HCT116 (cell line): ENCODE measurements at regions not wholly inside any gene's neighbourhood (a gene's known extent, or its start where the extent isn't known, plus 50 kb on each side); places are given as distances from the start of the nearest gene placed in this dataset.

Experiments used
- ATAC-seq: fragments of 200-7000 bp; cut with Tn5 transposase; 2 replicates; pipeline ENCODE4 v1.9.1; 2020; ENCODE audit warnings: mild to moderate bottlenecking, moderate library complexity
- BruUV-seq: library from RNA; stranded (reverse); fragments of 400-500 nt; replicated peaks from 2 replicates; lab custom pipeline; 2021; lab: Mats Ljungman, UMichigan
- CTCF ChIA-PET: fragments of 300-600 bp; sonication (Branson Sonifier 250); formaldehyde crosslinking; loops from one replicate; lab custom pipeline; 2021; ENCODE audit warnings: antibody characterized with exemption; lab: Charles Lee
- POLR2A ChIA-PET: fragments of 300-600, 350-600 bp; sonication (Branson Sonifier 250); formaldehyde crosslinking; loops from one replicate; lab custom pipeline; 2021; ENCODE audit warnings: antibody characterized with exemption; lab: Charles Lee
- RAD21 ChIA-PET, 2 experiments: fragments of 300-600 bp; sonication (Branson Sonifier 250); formaldehyde crosslinking; loops; one replicate each; lab custom pipeline; 2023; ENCODE audit warnings: low total read pairs in 2 of 2; ENCODE audit not compliant: uncharacterized antibody in 2 of 2, unreplicated experiment in 2 of 2, low non-redundant PET in 1 of 2; lab: Charles Lee
- DNase-seq: peaks from one replicate; pipeline ENCODE4 v3.0.0-alpha.2; 2010; ENCODE audit warnings: low read depth, low spot score
- H2AFZ ChIP-seq: fragments of 200-600 bp; shearing (Covaris generic), sonication (generic); 2 replicates; pipeline ENCODE4 v1.6.1; 2017; ENCODE audit warnings: low read depth, mixed run types, mixed read lengths, antibody characterized with exemption, low read length; ENCODE audit not compliant: poor library complexity, severe bottlenecking
- H3K27ac ChIP-seq: 2 replicates; pipeline ENCODE4 v1.5.1; 2012; ENCODE audit warnings: low read depth, low read length
- H3K27me3 ChIP-seq: fragments of 200-600 bp; sonication (generic); 2 replicates; pipeline ENCODE4 v1.6.1; 2016; ENCODE audit warnings: mixed run types, low read length, mixed read lengths; ENCODE audit not compliant: insufficient read depth
- H3K36me3 ChIP-seq, 2 experiments: fragments of 200-500 bp in 1 of 2; fragments of 200-600 bp in 1 of 2; sonication (Bioruptor generic) in 1 of 2; sonication (generic) in 1 of 2; 2 replicates each; pipeline versions ENCODE4 v1.5.1 to v1.6.1; 2014 to 2016; ENCODE audit warnings: low read length in 2 of 2, inconsistent platforms in 1 of 2, mixed read lengths in 1 of 2, mixed run types in 1 of 2; ENCODE audit not compliant: insufficient read depth in 2 of 2, control insufficient read depth in 1 of 2
- H3K4me1 ChIP-seq, 2 experiments: fragments of 200-600 bp in 1 of 2; sonication (generic) in 1 of 2; 2 replicates each; pipeline versions ENCODE4 v1.5.1 to v1.6.1; 2012 to 2017; ENCODE audit warnings: low read length in 2 of 2, inconsistent platforms in 1 of 2, mild to moderate bottlenecking in 1 of 2, mixed read lengths in 1 of 2, mixed run types in 1 of 2, moderate library complexity in 1 of 2; ENCODE audit not compliant: insufficient read depth in 2 of 2, control insufficient read depth in 1 of 2
- H3K4me2 ChIP-seq: fragments of 200-600 bp; sonication (generic); 2 replicates; pipeline ENCODE4 v1.6.1; 2017; ENCODE audit warnings: mixed run types, low read length, mixed read lengths
- H3K4me3 ChIP-seq, 2 experiments: fragments of 200-600 bp in 1 of 2; sonication (generic) in 1 of 2; replicated peaks in 1 of 2; 2 replicates each; pipeline ENCODE4 v1.5.1; 2011 to 2016; ENCODE audit warnings: low read length in 2 of 2, control low read depth in 1 of 2, low read depth in 1 of 2, mild to moderate bottlenecking in 1 of 2, mixed read lengths in 1 of 2, mixed run types in 1 of 2
- H3K79me2 ChIP-seq: fragments of 200-600 bp; sonication (generic); 2 replicates; pipeline ENCODE4 v1.6.1; 2017; ENCODE audit warnings: mild to moderate bottlenecking, mixed run types, low read length, moderate library complexity, mixed read lengths; ENCODE audit not compliant: insufficient read depth
- H3K9ac ChIP-seq: fragments of 200-600 bp; sonication (generic); 2 replicates; pipeline ENCODE4 v1.6.1; 2016; ENCODE audit warnings: low read length, mixed read lengths
- H3K9me2 ChIP-seq: fragments of 200-600 bp; sonication (generic), shearing (Covaris generic); 2 replicates; pipeline ENCODE4 v1.6.1; 2017; ENCODE audit warnings: mixed run types, mild to moderate bottlenecking, moderate library complexity; ENCODE audit not compliant: insufficient read depth
- H3K9me3 ChIP-seq, 2 experiments: fragments of 200-500 bp in 1 of 2; fragments of 200-600 bp in 1 of 2; sonication (Bioruptor generic) in 1 of 2; sonication (generic) in 1 of 2; 2 replicates each; pipeline ENCODE4 v1.6.1; 2014 to 2017; ENCODE audit warnings: low read length in 2 of 2, mixed read lengths in 2 of 2, inconsistent platforms in 1 of 2, low read depth in 1 of 2, mild to moderate bottlenecking in 1 of 2, mixed run types in 1 of 2, moderate library complexity in 1 of 2; ENCODE audit not compliant: control insufficient read depth in 1 of 2, insufficient read depth in 1 of 2
- H4K20me1 ChIP-seq: fragments of 200-600 bp; sonication (generic), shearing (Covaris generic); 2 replicates; pipeline ENCODE4 v1.6.1; 2017; ENCODE audit warnings: mixed run types, mild to moderate bottlenecking, moderate library complexity; ENCODE audit not compliant: insufficient read depth
- CEBPB ChIP-seq: IDR thresholded peaks from 2 replicates; pipeline ENCODE4 v1.6.1; 2012; ENCODE audit warnings: low read depth
- EGR1 ChIP-seq: IDR thresholded peaks from 2 replicates; pipeline ENCODE4 v1.6.1; 2012; ENCODE audit warnings: low read depth
- ELF1 ChIP-seq: IDR thresholded peaks from 2 replicates; pipeline ENCODE4 v1.6.1; 2012; ENCODE audit warnings: low read depth, borderline replicate concordance
- EZH2 ChIP-seq: fragments of 200-600 bp; sonication (generic); IDR thresholded peaks from 2 replicates; pipeline ENCODE4 v1.6.1; 2017; ENCODE audit warnings: antibody characterized with exemption, mixed run types
- EZH2phosphoT487 ChIP-seq: fragments of 200-600 bp; IDR thresholded peaks from 2 replicates; pipeline ENCODE4 v1.6.1; 2018; ENCODE audit warnings: antibody characterized with exemption, borderline replicate concordance
- FOSL1 ChIP-seq: IDR thresholded peaks from 2 replicates; pipeline ENCODE4 v1.6.1; 2012; ENCODE audit warnings: low read depth
- JUND ChIP-seq: IDR thresholded peaks from 2 replicates; pipeline ENCODE4 v1.6.1; 2012
- POLR2AphosphoS5 ChIP-seq: IDR thresholded peaks from 2 replicates; pipeline ENCODE4 v1.6.1; 2011; ENCODE audit warnings: mild to moderate bottlenecking, low read depth, low read length, moderate library complexity
- RAD21 ChIP-seq: IDR thresholded peaks from 2 replicates; pipeline ENCODE4 v1.6.1; 2012; ENCODE audit warnings: low read depth, mild to moderate bottlenecking
- REST ChIP-seq: IDR thresholded peaks from 2 replicates; pipeline ENCODE4 v1.6.1; 2012; ENCODE audit warnings: low read depth
- SP1 ChIP-seq: IDR thresholded peaks from 2 replicates; pipeline ENCODE4 v1.6.1; 2012; ENCODE audit warnings: low read depth
- SRF ChIP-seq: IDR thresholded peaks from 2 replicates; pipeline ENCODE4 v1.6.1; 2012; ENCODE audit warnings: low read depth
- TCF7L2 ChIP-seq: IDR thresholded peaks from 2 replicates; pipeline ENCODE4 v1.7.0; 2011; ENCODE audit warnings: borderline replicate concordance, inconsistent platforms; ENCODE audit not compliant: insufficient read depth, insufficient read length; ENCODE audit errors: extremely low read depth
- YY1 ChIP-seq: IDR thresholded peaks from 2 replicates; pipeline ENCODE4 v1.6.1; 2011; ENCODE audit warnings: low read length, low read depth, moderate library complexity, mild to moderate bottlenecking; ENCODE audit not compliant: insufficient replicate concordance; ENCODE audit errors: extremely low read depth
- ZBTB33 ChIP-seq: IDR thresholded peaks from 2 replicates; pipeline ENCODE4 v1.6.1; 2011; ENCODE audit warnings: mild to moderate bottlenecking, low read length, moderate library complexity; ENCODE audit not compliant: insufficient replicate concordance; ENCODE audit errors: extremely low read depth
- ZFX ChIP-seq: fragments of 450-650 bp; IDR thresholded peaks from 2 replicates; pipeline ENCODE4 v1.6.1; 2017
- ZNF274 ChIP-seq: fragments of 200-500 bp; sonication (Bioruptor generic); IDR thresholded peaks from 2 replicates; pipeline ENCODE4 v1.6.1; 2014; ENCODE audit warnings: mild to moderate bottlenecking, low read depth, low read length, inconsistent platforms
- intact Hi-C: fragments of 100-400 bp; cut with micrococcal nuclease; formaldehyde crosslinking; loops from 2 replicates; pipeline ENCODE4 v1.10.0; 2022
- TF ChIP-seq, protein P1 (sequence below): IDR thresholded peaks from 2 replicates; pipeline ENCODE4 v1.6.1; 2012
- TF ChIP-seq, protein P2 (sequence below): IDR thresholded peaks from 2 replicates; pipeline ENCODE4 v1.6.1; 2012

- H3K27ac ChIP-seq = no peak overlapping the region
- ChIA-PET CTCF (no interaction called here), RAD21 (no interaction called here), POLR2A (no interaction called here)
- H3K27me3 ChIP-seq = no peaks in the 10 kb centered on the region
- H2AFZ ChIP-seq = no peak overlapping the region
- TF ChIP-seq SRF (no peak), TCF7L2 (no peak), SP1 (no peak), EZH2phosphoT487 (no peak), YY1 (no peak), POLR2AphosphoS5 (no peak), ZFX (no peak), ELF1 (no peak), FOSL1 (no peak), EGR1 (no peak), ZNF274 (no peak), EZH2 (no peak), REST (no peak), ZBTB33 (no peak), CEBPB (no peak), JUND (no peak), RAD21 (no peak)
- TF ChIP-seq, protein P1, sequence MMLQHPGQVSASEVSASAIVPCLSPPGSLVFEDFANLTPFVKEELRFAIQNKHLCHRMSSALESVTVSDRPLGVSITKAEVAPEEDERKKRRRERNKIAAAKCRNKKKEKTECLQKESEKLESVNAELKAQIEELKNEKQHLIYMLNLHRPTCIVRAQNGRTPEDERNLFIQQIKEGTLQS = no peak
- TF ChIP-seq, protein P2, sequence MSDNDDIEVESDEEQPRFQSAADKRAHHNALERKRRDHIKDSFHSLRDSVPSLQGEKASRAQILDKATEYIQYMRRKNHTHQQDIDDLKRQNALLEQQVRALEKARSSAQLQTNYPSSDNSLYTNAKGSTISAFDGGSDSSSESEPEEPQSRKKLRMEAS = no peak
- H3K9me2 ChIP-seq = no peaks in the 10 kb centered on the region
- ATAC-seq = no peak
- intact Hi-C loops = no loop called here
- DNase-seq = no peak
- no peaks in the 10 kb centered on the region for H3K36me3 ChIP-seq
- no peaks in the 10 kb centered on the region for H3K9me3 ChIP-seq
- no peak overlapping the region for H3K9ac ChIP-seq
- no peaks in the 10 kb centered on the region for H3K4me1 ChIP-seq
- BruUV-seq = no TSS peak
- no peaks in the 10 kb centered on the region for H3K79me2 ChIP-seq
- H4K20me1 ChIP-seq = no peaks in the 10 kb centered on the region
- no peak overlapping the region for H3K4me3 ChIP-seq
- no peak overlapping the region for H3K4me2 ChIP-seq
Observed at GRCh38 chr2:18290386-18290785, 270.1 kb downstream of the RDH14 start.
